CD14-positive monocyte (primary cell): ENCODE measurements at regions not wholly inside any gene's neighbourhood (a gene's known extent, or its start where the extent isn't known, plus 50 kb on each side); places are given as distances from the start of the nearest gene placed in this dataset.
A peak's percentile ranks its signal among the peaks of the same experiment; 100 is the strongest.

ENCODE experiments used
- DNase-seq, 3 donors: peaks; one replicate each; pipeline ENCODE4 v3.0.0-alpha.2; 2011 to 2022
- H2AFZ ChIP-seq: 2 replicates; pipeline ENCODE4 v1.6.0; 2012; ENCODE audit warnings: mild to moderate bottlenecking, low read depth, low read length, inconsistent platforms; ENCODE audit not compliant: insufficient read depth, poor library complexity, severe bottlenecking
- H3K27ac ChIP-seq, 2 donors: 1 replicate in 1 of 2; 2 replicates in 1 of 2; pipeline ENCODE4 v1.5.1; 2012 to 2013; ENCODE audit warnings: low read length in 2 of 2, control low read depth in 1 of 2, inconsistent platforms in 1 of 2, low read depth in 1 of 2, mild to moderate bottlenecking in 1 of 2
- H3K27me3 ChIP-seq, 2 donors: one replicate each; pipeline versions ENCODE4 v1.6.0 to v1.6.1; 2011 to 2013; ENCODE audit warnings: low read length in 2 of 2; ENCODE audit not compliant: control insufficient read depth in 2 of 2, insufficient read depth in 2 of 2
- H3K36me3 ChIP-seq, 2 donors: replicated peaks in 1 of 2; 1 replicate in 1 of 2; 2 replicates in 1 of 2; pipeline versions ENCODE4 v1.5.1 to v1.6.1; 2012 to 2013; ENCODE audit warnings: low read length in 2 of 2, control low read depth in 1 of 2, inconsistent platforms in 1 of 2, mild to moderate bottlenecking in 1 of 2; ENCODE audit not compliant: insufficient read depth in 2 of 2, control insufficient read depth in 1 of 2
- H3K4me1 ChIP-seq, 2 donors: 1 replicate in 1 of 2; 2 replicates in 1 of 2; pipeline versions ENCODE4 v1.5.1 to v1.6.1; 2012 to 2013; ENCODE audit warnings: low read length in 2 of 2, control low read depth in 1 of 2, inconsistent platforms in 1 of 2, mild to moderate bottlenecking in 1 of 2, moderate library complexity in 1 of 2; ENCODE audit not compliant: insufficient read depth in 2 of 2, control insufficient read depth in 1 of 2
- H3K4me2 ChIP-seq: replicated peaks from 2 replicates; pipeline ENCODE3; 2012; ENCODE audit warnings: low read length, moderate library complexity, mild to moderate bottlenecking; ENCODE audit not compliant: poor library complexity, severe bottlenecking; ENCODE audit errors: extremely low read depth
- H3K4me3 ChIP-seq, 3 experiments: fragments of 200-600 bp in 1 of 3; sonication (generic) in 1 of 3; replicated peaks in 1 of 3; 1 replicate in 2 of 3; 2 replicates in 1 of 3; pipeline ENCODE4 v1.5.1; 2011 to 2013; ENCODE audit warnings: low read length in 3 of 3, mild to moderate bottlenecking in 3 of 3, control low read depth in 2 of 3, low read depth in 2 of 3, inconsistent platforms in 1 of 3, moderate library complexity in 1 of 3
- H3K79me2 ChIP-seq: 2 replicates; pipeline ENCODE4 v1.6.0; 2012; ENCODE audit warnings: mild to moderate bottlenecking, control low read depth, inconsistent platforms, low read length, moderate library complexity; ENCODE audit not compliant: insufficient read depth
- H3K9ac ChIP-seq: 2 replicates; pipeline ENCODE4 v1.6.0; 2017; ENCODE audit warnings: low read length, mild to moderate bottlenecking; ENCODE audit not compliant: insufficient read depth, poor library complexity, severe bottlenecking
- H3K9me3 ChIP-seq, 2 donors: replicated peaks in 1 of 2; 1 replicate in 1 of 2; 2 replicates in 1 of 2; pipeline versions ENCODE4 v1.5.1 to v1.6.1; 2012 to 2013; ENCODE audit warnings: low read length in 2 of 2, control low read depth in 1 of 2; ENCODE audit not compliant: control insufficient read depth in 1 of 2, insufficient read depth in 1 of 2
- H4K20me1 ChIP-seq: 2 replicates; pipeline ENCODE4 v1.6.0; 2012; ENCODE audit warnings: mild to moderate bottlenecking, low read length, control low read depth, moderate library complexity; ENCODE audit not compliant: insufficient read depth
- H3K27ac Mint-ChIP-seq, 7 donors: one replicate each; pipeline ENCODE4 v1.8.0; 2020; ENCODE audit warnings: mild to moderate bottlenecking in 7 of 7, mixed read lengths in 7 of 7, moderate library complexity in 6 of 7, inconsistent platforms in 2 of 7
- H3K27me3 Mint-ChIP-seq, 3 donors: one replicate each; pipeline ENCODE4 v1.8.0; 2021 to 2022; ENCODE audit warnings: low read depth in 3 of 3, mild to moderate bottlenecking in 3 of 3, mixed read lengths in 3 of 3, moderate library complexity in 3 of 3, inconsistent platforms in 1 of 3
- H3K36me3 Mint-ChIP-seq, 2 donors: one replicate each; pipeline ENCODE4 v1.8.0; 2020; ENCODE audit warnings: mixed read lengths in 2 of 2, inconsistent platforms in 1 of 2, mild to moderate bottlenecking in 1 of 2
- H3K4me1 Mint-ChIP-seq: one replicate; pipeline ENCODE4 v1.8.0; 2020; ENCODE audit warnings: mild to moderate bottlenecking, mixed read lengths
- H3K4me3 Mint-ChIP-seq, 2 donors: one replicate each; pipeline ENCODE4 v1.8.0; 2020; ENCODE audit warnings: mild to moderate bottlenecking in 2 of 2, mixed read lengths in 2 of 2, moderate library complexity in 1 of 2
- H3K9me3 Mint-ChIP-seq, 7 donors: one replicate each; pipeline ENCODE4 v1.8.0; 2020 to 2022; ENCODE audit warnings: mixed read lengths in 7 of 7, mild to moderate bottlenecking in 6 of 7, moderate library complexity in 6 of 7, inconsistent platforms in 2 of 7
- WGBS: methylation state at CpG from one replicate; pipeline ENCODE4 v1.1.5; 2013; ENCODE audit warnings: missing lambda C conversion rate; ENCODE audit not compliant: insufficient coverage; 5-methylcytosine and 5-hydroxymethylcytosine counted together
- intact Hi-C, 2 donors: fragments of 100-400 bp; cut with micrococcal nuclease; formaldehyde crosslinking; loops; one replicate each; pipeline versions ENCODE4 v1.15.0 to v1.15.1; 2023
- TF ChIP-seq, protein P1 (sequence below): fragments of 200-600 bp; IDR thresholded peaks from one replicate; pipeline ENCODE4 v1.8.0; 2022; ENCODE audit warnings: antibody characterized with exemption, mild to moderate bottlenecking

DNA sequence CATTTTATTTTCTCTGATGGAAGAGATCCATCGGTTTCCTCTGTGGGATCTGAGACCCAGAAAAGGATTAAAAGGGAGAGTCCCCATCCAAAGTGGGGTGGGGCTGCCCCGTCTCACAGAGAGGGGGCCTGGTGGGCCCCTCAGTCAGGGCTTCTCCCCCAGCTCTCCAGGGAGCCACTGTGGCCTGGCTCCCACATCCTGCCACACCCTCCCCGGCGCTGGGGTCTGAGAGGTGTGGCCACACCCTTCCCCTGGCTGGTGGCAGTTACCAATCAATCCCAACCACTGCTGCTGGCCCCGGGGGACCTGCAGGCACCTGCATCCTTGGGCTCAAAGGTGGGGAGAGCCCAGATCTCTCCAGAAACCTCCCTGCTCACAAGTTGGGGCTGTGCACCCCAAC is 161.8 kb upstream of the IQSEC1 start:
- Histone ChIP-seq H3K36me3 (no peaks in the 10 kb centered on the region), H3K27ac (no peak overlapping the region), H4K20me1 (no peaks in the 10 kb centered on the region), H3K4me1 (peaks cover 21 to 27% of the 10 kb centered on the region in 2 donors), H3K4me3 (no peak overlapping the region), H3K9me3 (no peaks in the 10 kb centered on the region), H3K27me3 (peaks cover 0 to 9% of the 10 kb centered on the region in 2 donors), H3K4me2 (no peak overlapping the region), H3K79me2 (no peaks in the 10 kb centered on the region), H3K9ac (peak overlapping the region; percentile 21), H2AFZ (no peak overlapping the region)
- peak overlapping the region; percentile 34 to 47 for H3K4me3 Mint-ChIP-seq
- TF ChIP-seq, protein P1, sequence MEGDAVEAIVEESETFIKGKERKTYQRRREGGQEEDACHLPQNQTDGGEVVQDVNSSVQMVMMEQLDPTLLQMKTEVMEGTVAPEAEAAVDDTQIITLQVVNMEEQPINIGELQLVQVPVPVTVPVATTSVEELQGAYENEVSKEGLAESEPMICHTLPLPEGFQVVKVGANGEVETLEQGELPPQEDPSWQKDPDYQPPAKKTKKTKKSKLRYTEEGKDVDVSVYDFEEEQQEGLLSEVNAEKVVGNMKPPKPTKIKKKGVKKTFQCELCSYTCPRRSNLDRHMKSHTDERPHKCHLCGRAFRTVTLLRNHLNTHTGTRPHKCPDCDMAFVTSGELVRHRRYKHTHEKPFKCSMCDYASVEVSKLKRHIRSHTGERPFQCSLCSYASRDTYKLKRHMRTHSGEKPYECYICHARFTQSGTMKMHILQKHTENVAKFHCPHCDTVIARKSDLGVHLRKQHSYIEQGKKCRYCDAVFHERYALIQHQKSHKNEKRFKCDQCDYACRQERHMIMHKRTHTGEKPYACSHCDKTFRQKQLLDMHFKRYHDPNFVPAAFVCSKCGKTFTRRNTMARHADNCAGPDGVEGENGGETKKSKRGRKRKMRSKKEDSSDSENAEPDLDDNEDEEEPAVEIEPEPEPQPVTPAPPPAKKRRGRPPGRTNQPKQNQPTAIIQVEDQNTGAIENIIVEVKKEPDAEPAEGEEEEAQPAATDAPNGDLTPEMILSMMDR = no peak
- intact Hi-C loops = no loop called here
- H3K4me1 Mint-ChIP-seq = peaks cover 28% of the 10 kb centered on the region
- H3K27me3 Mint-ChIP-seq = peaks cover 12 to 28% (median 22%) of the 10 kb centered on the region in 3 donors
- no peak for DNase-seq
- H3K36me3 Mint-ChIP-seq = no peaks in the 10 kb centered on the region
- no peak overlapping the region for H3K27ac Mint-ChIP-seq
- peaks cover 0 to 3% (median 0%) of the 10 kb centered on the region in 7 donors for H3K9me3 Mint-ChIP-seq
- WGBS = 0% methylated on average over 4 of the region's 5 CpGs

DNA sequence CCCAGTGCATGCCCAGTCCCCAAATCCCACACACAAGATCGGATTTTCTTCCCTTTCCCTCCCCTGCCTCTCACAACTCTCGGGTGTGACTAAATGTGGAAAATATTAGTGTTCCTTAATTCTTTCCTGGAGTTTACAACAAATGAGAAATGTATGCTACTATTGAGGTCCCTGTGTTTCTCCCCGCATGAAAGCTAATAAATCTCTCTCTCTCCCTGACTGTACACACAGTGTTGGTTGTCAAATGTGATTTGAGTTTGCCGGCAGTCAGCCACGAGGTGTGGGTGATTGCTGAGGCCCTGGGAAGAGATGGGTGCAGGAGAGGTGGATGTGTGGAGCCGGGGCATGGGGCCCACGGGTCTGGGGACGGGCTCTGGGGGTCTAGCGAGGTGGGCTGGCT is 161.4 kb upstream of the IQSEC1 start:
- Histone ChIP-seq H2AFZ (no peak overlapping the region), H3K36me3 (no peaks in the 10 kb centered on the region), H3K79me2 (no peaks in the 10 kb centered on the region), H3K4me1 (peaks cover 21 to 27% of the 10 kb centered on the region in 2 donors), H3K27me3 (peaks cover 0 to 9% of the 10 kb centered on the region in 2 donors), H4K20me1 (no peaks in the 10 kb centered on the region), H3K4me3 (no peak overlapping the region), H3K9me3 (no peaks in the 10 kb centered on the region), H3K27ac (no peak overlapping the region), H3K9ac (peak overlapping the region; percentile 21), H3K4me2 (no peak overlapping the region)
- Mint-ChIP-seq H3K4me1 (peaks cover 28% of the 10 kb centered on the region), H3K4me3 (peak overlapping the region; percentile 34 to 47), H3K36me3 (no peaks in the 10 kb centered on the region), H3K27me3 (peaks cover 12 to 28% (median 19%) of the 10 kb centered on the region in 3 donors), H3K27ac (peak overlapping the region in 1 of 7 donors; percentile 50), H3K9me3 (peaks cover 0 to 3% (median 0%) of the 10 kb centered on the region in 7 donors)
- 2% methylated on average over 6 of the region's 9 CpGs for WGBS
- DNase-seq = no peak
- TF ChIP-seq, protein P1 = no peak
- intact Hi-C loops = no loop called here
